ENCODE measurements at regions not wholly inside any gene's neighbourhood (a gene's known extent, or its start where the extent isn't known, plus 50 kb on each side); places are given as distances from the start of the nearest gene placed in this dataset.
"Not testable (repeated sequence)": the region's sequence is repeated elsewhere in the genome, so short reads cannot be mapped to it uniquely, and the experiment has no call there.

DNA sequence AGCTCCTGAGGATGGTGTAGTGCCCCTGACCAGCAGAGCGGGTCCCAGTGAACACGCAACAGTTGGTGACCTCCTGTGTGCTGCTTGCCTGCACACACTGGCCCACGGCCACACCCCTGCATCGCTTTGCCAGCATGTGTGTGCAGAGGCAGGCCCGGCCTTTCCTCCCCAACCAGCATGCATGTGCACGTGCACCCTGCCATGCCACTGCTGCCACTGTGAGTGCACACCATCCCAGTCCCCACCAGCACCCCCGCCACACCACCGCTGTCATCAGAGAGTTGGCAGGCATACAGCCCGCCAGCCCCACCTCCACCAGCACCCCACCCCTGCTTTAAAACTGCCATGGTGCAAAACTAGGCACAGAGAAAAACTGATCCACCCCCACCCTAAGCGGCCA, 197.4 kb upstream of the SRD5A2 start:
- WGBS, 2 donors: 73% methylated on average over 3 of the region's 10 CpGs; no CpG with 5 or more reads in 1 of the 2 donors
- Histone ChIP-seq H3K4me1 (no peaks in the 10 kb centered on the region), H3K36me3 (no peaks in the 10 kb centered on the region), H3K27me3 (no peaks in the 10 kb centered on the region), H3K4me3 (no peak overlapping the region), H3K9me3 (no peaks in the 10 kb centered on the region), H3K27ac (no peak overlapping the region)
- TF ChIP-seq POLR2A (IDR thresholded peaks at IDR 0.05): no peak
- TF ChIP-seq, protein P1, sequence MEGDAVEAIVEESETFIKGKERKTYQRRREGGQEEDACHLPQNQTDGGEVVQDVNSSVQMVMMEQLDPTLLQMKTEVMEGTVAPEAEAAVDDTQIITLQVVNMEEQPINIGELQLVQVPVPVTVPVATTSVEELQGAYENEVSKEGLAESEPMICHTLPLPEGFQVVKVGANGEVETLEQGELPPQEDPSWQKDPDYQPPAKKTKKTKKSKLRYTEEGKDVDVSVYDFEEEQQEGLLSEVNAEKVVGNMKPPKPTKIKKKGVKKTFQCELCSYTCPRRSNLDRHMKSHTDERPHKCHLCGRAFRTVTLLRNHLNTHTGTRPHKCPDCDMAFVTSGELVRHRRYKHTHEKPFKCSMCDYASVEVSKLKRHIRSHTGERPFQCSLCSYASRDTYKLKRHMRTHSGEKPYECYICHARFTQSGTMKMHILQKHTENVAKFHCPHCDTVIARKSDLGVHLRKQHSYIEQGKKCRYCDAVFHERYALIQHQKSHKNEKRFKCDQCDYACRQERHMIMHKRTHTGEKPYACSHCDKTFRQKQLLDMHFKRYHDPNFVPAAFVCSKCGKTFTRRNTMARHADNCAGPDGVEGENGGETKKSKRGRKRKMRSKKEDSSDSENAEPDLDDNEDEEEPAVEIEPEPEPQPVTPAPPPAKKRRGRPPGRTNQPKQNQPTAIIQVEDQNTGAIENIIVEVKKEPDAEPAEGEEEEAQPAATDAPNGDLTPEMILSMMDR (IDR thresholded peaks at IDR 0.05): no peak
- no peak for DNase-seq
- intact Hi-C loops (cut with DNase I): no loop called here

DNA sequence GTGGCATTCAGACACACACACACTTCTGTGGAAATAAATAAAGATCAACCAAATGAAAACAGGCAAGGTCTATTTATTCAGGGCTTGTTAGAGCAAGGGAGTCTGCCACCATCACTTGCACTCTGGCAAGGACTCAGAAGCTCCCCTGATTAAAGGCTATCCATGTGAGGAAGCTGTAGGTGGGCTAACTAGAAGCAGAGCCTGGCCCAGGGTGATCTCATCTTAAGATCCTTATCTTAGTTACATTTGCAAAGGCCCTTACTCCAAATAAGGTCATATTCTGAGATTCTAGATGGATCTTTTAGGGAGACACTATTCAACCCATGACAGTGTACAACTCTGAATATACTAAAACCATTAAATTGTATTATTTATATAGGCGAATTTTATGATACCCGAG, 190.0 kb upstream of the SRD5A2 start:
- Histone ChIP-seq H3K9me3 (no peaks in the 10 kb centered on the region), H3K4me3 (no peak overlapping the region), H3K27me3 (no peaks in the 10 kb centered on the region), H3K4me1 (no peaks in the 10 kb centered on the region), H3K27ac (no peak overlapping the region), H3K36me3 (no peaks in the 10 kb centered on the region)
- DNase-seq: no peak
- intact Hi-C loops (cut with DNase I): no loop called here
- TF ChIP-seq, protein P1 (IDR thresholded peaks at IDR 0.05): no peak
- TF ChIP-seq POLR2A (IDR thresholded peaks at IDR 0.05): no peak
- WGBS, 2 donors: 62 to 86% methylated on average over 2 of the region's 2 CpGs

DNA sequence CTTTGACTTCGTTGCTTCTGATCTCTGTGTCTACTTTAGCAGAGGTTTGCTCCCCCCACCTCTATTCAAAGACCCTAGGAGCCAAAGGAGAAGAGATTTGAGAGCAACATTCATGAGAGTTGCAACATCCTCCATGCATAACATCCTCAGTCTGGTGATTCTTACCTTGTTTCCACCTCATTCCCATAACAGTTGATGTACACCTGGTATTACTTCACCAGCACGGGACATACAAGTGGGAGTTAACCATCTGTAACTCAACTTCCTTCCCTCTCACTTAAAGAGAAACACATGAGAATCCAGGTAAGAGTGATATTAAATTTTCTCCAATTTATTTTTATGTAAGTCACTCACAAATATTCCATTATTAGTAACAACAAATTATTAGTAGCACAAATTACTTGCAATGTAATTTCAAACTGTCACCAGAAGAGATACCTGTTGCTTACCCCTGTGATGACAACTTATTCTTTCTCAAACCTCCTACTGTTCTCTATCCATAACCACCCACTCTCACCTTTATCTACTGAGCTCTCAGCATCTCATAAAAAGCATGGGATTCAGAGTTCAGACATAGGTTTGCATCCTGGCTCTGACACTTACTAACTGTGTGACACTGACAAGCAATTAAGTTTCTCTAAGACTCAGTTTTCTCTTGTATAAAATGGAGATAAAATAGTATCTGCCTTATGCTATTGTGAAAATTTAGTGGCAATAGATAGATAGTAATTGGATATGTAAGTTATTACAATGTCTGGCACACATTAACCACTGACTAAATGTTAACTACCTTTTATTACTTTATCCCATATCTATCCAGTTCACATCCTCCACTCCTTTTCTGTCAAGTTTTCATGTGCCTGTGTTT, 184.6 kb upstream of the SRD5A2 start:
- Histone ChIP-seq H3K4me1 (no peaks in the 10 kb centered on the region), H3K4me3 (no peak overlapping the region), H3K36me3 (no peaks in the 10 kb centered on the region), H3K27ac (no peak overlapping the region), H3K9me3 (no peaks in the 10 kb centered on the region), H3K27me3 (no peaks in the 10 kb centered on the region)
- 37 to 40% methylated on average over 2 of the region's 2 CpGs for WGBS, 2 donors
- intact Hi-C loops (cut with DNase I): no loop called here
- no peak for TF ChIP-seq POLR2A (IDR thresholded peaks at IDR 0.05)
- TF ChIP-seq, protein P1 (IDR thresholded peaks at IDR 0.05): no peak
- no peak for DNase-seq

DNA sequence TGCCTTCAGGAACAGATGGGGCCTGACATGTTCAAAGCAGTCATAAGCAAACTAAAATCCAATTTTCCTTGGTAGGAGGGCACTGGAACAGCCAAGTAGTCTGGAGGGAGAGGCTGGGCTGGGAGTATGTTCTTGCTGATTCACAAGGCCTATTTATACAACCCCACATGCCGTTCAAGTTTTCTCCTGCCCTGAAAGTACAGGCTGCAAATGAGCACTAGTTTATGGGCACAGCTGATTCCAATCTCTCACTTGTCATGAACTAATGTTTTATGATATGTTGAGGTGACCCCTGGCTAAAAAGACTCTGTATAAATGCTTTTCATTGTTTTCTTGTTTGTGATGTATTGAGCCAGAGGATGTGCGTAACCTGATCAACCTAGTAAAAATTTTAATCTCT, 183.4 kb upstream of the SRD5A2 start:
- Histone ChIP-seq H3K27me3 (no peaks in the 10 kb centered on the region), H3K9me3 (no peaks in the 10 kb centered on the region), H3K4me1 (no peaks in the 10 kb centered on the region), H3K36me3 (no peaks in the 10 kb centered on the region), H3K27ac (no peak overlapping the region), H3K4me3 (no peak overlapping the region)
- WGBS, 2 donors: 71 to 91% methylated on average over 2 of the region's 2 CpGs
- intact Hi-C loops (cut with DNase I): no loop called here
- no peak for TF ChIP-seq POLR2A (IDR thresholded peaks at IDR 0.05)
- TF ChIP-seq, protein P1 (IDR thresholded peaks at IDR 0.05): no peak
- no peak for DNase-seq

DNA sequence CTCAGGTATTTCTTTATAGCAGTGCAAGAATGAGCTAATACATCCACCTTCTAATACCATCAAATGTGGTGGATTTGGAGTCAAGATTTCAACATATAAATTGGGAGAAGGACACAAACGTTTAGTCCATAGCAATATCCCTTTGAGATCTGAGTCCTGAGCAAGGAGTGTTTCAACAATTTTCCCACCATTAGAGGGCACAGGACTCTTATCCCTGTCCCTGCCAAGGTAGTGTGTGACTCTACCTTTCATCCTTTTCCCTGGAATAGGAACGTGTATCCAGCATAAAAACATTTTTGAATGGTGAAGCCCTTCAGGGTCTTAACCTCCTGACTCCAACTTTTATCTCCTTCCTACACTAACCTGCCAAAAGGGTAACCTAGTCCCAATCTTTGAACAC, 181.3 kb upstream of the SRD5A2 start:
- H3K36me3 ChIP-seq: no peaks in the 10 kb centered on the region
- H3K9me3 ChIP-seq: no peaks in the 10 kb centered on the region
- DNase-seq: no peak
- H3K27me3 ChIP-seq: no peaks in the 10 kb centered on the region
- intact Hi-C loops (cut with DNase I): no loop called here
- H3K27ac ChIP-seq: no peak overlapping the region
- WGBS, 2 donors: 25 to 32% methylated on average over 2 of the region's 2 CpGs
- TF ChIP-seq, protein P1 (IDR thresholded peaks at IDR 0.05): no peak
- TF ChIP-seq POLR2A (IDR thresholded peaks at IDR 0.05): no peak
- no peaks in the 10 kb centered on the region for H3K4me1 ChIP-seq
- no peak overlapping the region for H3K4me3 ChIP-seq

DNA sequence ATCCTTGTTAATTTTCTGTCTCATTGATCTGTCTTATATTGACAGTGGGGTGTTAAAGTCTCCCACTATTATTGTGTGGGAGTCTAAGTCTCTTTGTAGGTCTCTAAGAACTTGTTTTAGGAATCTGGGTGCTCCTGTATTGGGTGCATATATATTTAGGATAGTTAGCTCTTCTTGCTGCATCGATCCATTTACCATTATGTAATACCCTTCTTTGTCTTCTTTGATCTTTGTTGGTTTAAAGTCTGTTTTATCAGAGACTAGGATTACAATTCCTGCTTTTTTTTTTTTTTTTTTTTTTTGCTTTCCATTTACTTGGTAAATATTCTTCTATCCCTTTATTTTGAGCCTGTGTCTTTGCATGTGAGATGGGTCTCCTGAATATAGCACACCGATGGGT, 176.6 kb upstream of the SRD5A2 start:
- H3K4me3 ChIP-seq; H3K27ac ChIP-seq; H3K4me1 ChIP-seq; H3K9me3 ChIP-seq; intact Hi-C loops (cut with DNase I); DNase-seq; H3K36me3 ChIP-seq; H3K27me3 ChIP-seq: not testable (repeated sequence)
- 76 to 94% methylated on average over 2 of the region's 2 CpGs for WGBS, 2 donors

DNA sequence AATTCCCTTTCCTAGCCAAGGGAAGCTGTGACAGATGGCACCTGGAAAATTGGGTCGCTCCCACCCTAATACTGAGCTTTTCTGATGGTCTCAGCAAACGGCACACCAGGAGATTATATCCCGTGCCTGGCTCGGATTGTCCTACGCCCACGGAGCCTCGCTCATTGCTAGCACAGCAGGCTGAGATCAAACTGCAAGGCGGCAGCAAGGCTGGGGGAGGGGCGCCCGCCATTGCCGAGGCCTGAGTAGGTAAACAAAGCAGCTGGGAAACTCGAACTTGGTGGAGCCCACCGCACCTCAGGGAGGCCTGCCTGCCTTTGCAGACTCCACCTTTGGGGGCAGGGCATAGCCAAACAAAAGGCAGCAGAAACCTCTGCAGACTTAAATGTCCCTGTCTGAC, 168.0 kb upstream of the SRD5A2 start:
- H3K4me1 ChIP-seq; DNase-seq; H3K4me3 ChIP-seq; intact Hi-C loops (cut with DNase I); H3K36me3 ChIP-seq; H3K27me3 ChIP-seq; H3K27ac ChIP-seq: not testable (repeated sequence)
- WGBS, 2 donors: 87 to 88% methylated on average over 3 to 4 of the region's 13 CpGs
- H3K9me3 ChIP-seq: peaks cover 0 to 12% (median 8%) of the 10 kb centered on the region in 3 donors

Data from esophagus squamous epithelium (tissue), 5 donors.